GM21526 (cell line): ENCODE measurements at regions not wholly inside any gene's neighbourhood (a gene's known extent, or its start where the extent isn't known, plus 50 kb on each side); places are given as distances from the start of the nearest gene placed in this dataset.
"Not testable (repeated sequence)": the region's sequence is repeated elsewhere in the genome, so short reads cannot be mapped to it uniquely, and the experiment has no call there.

ENCODE experiments used
- ATAC-seq: cut with Tn5 transposase; IDR thresholded peaks from one replicate; pipeline ENCODE4 v1.9.1; 2021; ENCODE audit warnings: moderate library complexity; ENCODE audit not compliant: unreplicated experiment, low FRiP score

DNA sequence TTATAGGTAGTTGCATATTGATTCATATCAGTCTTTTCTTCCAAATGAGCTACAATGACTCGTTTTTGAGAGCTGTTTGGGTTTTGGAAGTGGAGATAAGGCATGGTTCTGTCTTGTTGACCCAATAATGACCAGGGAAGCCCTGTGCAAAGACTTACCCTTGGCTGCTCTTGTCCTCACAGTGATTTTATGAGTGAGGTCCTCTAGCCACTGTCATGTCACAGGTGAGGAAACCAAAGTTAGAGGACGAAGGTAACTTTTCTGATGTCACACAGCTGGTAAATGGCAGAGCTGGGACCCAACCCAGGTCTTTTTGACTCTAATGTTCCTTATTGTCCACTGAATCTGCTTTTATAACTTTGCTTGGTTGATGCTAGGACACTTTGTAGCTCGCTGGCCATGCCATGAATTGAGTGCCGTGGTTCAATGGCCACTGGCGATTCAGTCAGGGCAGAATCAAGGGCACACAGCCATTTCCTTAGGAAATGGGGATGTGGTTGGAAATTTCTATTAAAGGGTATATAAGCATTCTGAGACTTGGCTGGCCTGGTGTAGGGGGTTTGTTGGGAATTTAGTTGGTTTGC lies 249.1 kb downstream of the GOLGA6L6 start:
- ATAC-seq = not testable (repeated sequence)

DNA sequence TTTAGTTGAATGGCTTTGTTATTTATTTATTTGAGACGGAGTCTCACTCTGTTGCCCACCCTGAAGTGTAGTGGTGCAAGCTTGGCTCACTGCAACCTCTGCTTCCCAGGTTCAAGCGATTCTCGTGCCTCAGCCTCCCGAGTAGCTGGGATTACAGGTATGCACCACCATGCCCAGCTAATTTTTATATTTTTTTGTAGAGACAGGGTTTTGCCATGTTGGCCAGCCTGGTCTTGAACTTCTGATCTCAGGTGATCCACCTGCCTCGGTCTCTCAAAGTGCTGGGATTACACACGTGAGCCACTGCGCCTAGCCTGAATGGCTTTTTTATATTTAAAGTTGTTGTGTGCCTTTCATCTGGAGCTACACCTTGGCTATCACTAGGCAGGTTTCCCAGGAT lies 250.0 kb downstream of the GOLGA6L6 start:
- not testable (repeated sequence) for ATAC-seq

DNA sequence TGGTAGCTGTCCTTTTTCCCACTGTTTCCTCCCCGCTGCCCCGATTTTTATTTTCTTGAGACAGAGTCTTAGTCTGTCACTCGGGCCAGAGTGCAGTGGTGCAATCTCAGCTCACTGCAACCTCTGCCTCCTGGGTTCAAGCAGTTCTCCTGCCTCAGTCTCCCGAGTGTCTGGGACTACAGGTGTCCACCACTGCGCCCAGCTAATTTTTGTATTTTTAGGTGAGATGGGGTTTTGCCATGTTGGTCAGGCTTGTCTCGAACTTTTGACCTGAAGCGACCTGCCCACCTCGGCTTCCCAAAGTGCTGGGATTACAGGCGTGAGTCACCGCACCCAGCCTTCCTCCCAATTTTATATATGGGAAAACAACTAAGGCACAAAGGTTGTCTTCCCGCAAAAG lies 251.0 kb downstream of the GOLGA6L6 start:
- not testable (repeated sequence) for ATAC-seq

DNA sequence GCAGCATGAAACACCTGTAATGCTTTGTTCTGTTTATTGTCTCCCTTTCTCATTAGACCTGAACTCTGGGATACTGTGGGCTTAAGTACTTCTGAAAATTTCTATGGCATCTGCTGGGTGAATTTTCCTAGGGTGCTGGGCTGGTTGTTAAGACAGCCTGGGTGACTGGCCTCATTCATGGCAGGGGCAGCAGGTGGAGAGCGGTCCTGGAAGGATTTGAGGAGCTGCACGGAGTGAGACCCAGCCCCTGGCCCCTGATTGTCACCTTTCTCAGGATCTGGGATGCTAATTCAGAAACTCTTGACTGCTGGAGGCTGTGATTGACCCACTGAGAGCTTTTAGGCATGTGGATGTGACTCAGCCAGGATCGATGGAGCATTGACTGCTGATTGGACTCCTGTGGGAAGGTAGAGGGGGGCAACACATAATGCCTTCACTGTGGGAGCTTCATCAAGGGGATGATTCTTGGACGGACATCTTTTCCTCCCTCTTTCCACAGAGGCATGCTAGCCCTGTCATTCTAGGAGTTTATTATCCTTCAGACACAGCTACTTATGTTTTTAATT lies 252.0 kb downstream of the GOLGA6L6 start:
- ATAC-seq = not testable (repeated sequence)

DNA sequence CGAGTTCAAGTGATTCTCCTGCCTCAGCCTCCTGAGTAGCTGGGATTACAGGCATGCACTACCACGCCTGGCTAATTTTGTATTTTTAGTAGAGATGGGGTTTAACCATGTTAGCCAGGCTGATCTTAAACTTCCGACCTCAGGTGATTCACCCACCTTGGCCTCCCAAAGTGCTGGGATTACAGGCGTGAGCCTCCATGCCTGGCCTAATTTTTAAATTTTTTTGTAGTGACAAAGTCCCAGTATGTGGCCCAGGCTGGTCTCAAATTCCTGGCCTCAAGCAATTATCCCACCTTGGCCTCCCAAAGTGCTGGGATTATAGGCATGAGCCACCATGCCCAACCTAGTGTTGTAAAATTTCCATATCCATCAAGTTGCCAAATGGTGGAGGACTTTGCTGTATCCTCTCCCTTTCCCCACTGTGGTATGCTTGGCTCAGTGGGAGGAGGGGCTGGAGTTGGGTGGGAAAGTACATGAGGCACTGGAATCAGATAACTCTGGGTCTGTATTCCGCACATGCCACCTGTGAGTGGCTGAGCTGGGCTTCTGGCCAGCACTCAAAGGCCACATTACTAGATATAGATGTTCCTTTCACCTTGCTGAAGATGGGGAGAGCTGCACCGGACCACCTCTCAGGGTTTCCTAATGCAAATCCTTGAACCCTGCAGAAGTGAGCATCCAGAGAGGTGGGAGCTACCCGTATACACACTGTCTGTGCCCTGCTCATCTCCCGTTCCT lies 252.6 kb downstream of the GOLGA6L6 start:
- ATAC-seq = not testable (repeated sequence)

DNA sequence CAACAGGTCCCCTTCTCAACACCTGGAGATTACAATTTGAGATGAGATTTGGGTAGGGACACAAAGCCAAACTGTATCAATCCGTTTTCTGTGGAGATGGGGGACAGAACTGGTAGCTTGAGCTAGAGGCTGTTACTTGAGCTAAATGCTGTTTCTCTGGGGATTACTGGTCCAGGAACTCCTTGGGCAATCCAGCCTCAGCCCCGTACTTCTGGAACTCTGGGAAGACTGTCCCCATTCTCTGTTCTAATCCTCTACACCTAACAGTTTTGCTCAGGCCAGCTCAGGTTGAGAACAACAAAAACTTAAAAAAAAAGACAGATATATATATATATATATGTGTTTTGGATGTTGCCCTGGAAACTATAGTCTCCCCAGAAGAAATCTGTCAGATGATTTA lies 255.0 kb downstream of the GOLGA6L6 start:
- not testable (repeated sequence) for ATAC-seq

DNA sequence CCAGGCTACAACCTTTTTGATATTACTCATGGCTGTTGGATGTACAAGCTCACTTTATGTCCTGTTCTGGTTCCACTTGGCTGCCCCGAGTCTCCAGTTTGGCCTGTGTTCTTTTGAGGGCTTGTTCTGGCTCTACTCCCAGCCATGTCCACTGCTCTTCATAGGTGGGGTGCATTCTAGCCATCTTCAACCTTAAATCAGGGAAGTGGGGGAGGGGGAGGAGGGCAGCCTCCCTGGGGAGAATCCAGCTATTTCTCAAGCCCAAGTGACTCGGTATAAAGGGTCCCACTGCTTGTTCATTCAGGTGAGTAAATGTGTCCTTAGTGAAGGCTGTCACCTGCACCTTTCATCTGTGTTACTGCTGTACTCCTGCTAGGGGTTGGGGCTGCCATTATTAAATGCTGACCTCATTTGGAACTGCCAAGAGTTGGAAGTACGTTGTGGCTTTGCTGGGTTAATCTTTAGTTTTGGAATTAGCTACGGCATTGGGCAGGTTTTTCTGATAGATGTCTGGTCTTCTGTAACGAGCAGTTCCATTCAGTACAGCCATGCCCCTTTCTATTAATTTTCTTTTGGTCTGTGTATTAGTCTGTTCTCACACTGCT lies 255.8 kb downstream of the GOLGA6L6 start:
- not testable (repeated sequence) for ATAC-seq

DNA sequence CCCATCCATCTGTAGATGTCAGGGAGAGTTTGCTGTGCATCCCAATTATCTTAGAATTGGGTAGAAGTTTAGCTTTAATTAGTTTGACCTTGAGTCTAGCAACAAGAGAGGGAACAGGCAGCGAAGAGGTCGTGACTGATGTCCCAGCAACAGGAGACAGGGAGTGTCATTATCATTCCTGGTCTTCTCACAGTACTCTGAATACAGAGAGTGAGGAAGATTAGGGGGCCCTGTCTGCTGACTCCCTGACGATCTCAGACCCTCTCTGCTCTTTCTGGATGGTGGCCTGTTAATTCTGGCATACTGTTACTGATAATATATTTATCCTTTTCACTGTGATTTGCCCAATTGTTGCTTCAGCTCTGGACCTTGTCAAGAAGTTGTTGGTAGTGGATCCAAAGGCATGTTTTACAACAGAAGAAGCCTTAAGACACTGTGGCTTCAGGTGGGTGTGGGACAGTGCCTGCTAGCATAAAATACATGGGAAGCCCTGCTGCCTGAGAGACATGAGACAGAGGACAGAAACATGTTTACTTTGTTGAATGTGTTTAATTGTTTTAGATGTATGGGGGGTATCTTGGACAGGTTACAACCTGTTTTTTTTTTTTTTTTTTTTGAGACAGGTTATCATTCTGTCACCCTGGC lies 256.6 kb downstream of the GOLGA6L6 start:
- ATAC-seq = not testable (repeated sequence)

DNA sequence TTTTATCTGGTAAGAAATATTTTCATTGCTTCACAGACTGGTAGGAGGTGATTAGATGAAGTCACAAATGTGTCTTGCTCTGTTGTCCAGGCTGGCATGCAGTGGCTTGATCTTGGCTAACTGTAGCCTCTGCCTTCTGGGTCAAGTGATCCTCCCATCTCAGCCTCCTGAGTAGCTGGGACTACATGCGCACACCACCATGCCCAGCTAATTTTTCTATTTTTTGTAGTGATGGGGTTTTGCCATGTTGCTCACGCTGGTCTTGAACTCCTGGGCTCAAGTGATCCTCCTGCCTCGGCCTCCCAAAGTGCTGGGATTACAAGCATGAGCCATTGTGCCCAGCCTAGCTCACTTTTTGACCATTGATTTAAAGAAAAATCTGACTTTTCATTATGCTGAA lies 257.9 kb downstream of the GOLGA6L6 start:
- ATAC-seq = not testable (repeated sequence)

DNA sequence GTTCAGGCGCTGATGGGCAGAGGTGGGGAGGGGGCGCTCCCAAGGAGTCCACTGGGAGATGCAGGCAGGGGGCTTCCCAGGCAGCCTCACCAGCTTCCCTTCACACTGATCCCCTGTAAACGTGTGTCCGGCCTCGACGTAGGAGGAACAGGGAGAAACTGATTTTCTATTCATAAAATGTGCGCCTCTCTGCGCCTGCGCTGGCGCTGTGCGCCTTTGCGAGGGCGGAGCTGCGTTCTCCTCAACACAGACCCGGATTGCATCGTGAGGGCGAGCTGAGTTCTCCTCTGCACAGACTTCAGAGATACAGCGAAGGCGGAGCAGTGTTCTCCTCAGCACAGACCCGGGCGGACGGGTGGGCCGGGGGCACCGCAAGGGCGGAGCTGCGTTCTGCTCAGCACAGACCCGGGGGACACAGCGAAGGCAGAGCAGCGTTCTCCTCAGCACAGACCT lies 259.1 kb downstream of the GOLGA6L6 start:
- ATAC-seq = not testable (repeated sequence)

DNA sequence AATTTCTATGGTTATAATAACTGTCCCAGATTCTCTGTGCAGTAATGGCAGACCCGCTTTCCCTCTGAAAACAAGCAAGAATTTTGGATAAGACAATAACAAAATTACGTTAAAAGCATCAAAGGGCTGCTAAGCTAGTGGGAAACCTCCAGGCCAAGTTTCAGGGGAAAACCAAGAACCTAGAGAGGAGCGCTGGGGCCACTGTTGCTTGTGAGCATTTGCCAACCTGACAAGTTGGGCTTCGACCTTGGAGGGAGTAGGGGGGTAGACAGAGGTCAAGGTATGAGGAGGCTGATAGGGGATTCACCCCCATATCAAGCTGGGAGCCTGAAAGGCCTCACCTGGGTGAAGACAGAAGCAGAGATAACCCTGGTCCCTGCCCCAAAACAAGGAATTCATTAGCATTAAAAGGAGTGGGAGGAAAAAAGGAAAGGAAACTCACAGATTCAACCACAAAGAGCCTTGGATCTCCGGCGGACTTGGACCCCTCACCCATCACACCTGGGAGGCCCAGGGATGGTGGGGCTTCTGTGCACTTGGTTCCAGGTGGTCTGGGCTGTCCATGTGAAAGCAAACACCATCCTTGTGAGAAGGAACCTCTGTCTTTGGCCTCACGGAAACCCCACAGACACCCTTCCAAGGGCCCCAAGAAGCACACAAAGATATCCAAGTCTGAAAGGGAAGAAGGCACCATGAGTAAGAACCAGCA lies 259.9 kb downstream of the GOLGA6L6 start:
- not testable (repeated sequence) for ATAC-seq

DNA sequence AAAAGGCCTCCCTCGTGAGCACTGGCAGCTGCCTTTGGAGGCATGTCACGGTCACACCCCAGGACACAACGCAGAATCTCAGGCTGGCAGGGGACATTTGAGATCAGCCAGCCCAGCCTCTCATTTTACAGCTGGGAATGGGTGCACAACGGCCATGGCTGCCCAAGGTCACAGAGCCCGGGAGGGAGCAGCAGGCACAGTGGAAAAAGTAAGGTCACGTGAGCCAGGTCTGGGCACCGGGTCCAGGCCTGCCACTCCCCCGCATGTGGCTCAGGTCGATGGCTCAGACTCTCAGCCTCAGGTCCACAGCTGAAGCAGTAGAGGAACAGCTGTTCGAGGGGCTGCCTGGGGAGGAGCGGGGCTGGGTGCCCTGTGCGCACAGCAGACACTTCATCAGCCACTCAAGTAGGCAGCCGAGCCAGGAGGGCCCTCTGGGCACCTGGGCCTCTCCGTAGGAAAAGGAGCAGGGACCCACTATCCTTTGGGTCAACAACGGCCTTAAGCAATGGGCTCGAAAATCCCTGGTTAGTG lies 260.6 kb downstream of the GOLGA6L6 start:
- ATAC-seq = no peak

DNA sequence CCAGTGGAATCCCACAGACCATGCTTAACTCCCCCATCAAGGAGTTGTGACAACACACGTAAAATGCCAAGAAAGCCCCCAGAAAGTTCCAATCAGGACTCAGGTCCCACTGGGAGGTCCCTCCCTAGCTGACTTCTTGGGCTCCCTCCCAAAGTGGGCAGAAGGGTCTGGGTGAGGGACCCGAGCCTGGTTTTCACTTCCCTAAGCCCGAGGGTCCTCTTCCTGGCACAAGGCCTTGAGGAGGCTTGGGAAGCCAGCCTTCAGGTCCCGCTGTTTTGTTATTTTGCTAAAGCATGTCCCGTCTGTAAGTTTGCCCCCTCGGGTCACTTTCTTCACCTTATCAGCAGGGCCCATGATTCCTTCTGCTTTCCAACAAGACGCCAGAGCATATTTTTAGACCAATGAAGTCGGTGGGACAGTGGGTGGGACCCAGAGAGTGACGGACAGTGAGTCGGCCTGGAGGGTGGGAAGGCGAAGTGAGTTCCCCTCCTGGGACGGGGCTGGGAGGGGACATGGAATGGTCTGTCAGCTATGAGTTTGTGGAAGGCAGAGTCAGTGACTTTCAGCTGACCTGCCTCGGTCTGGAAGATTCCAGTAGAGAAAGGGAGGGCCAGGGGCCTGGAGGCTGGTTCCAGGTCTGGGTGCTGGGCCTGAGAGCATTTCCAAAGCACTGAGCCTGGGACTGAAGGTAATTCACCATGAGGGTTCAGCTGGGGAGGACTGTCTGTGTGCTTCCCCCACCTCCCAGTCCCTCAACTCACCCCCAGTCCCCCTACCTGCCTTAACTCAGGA lies 261.3 kb downstream of the GOLGA6L6 start:
- ATAC-seq = not testable (repeated sequence)

DNA sequence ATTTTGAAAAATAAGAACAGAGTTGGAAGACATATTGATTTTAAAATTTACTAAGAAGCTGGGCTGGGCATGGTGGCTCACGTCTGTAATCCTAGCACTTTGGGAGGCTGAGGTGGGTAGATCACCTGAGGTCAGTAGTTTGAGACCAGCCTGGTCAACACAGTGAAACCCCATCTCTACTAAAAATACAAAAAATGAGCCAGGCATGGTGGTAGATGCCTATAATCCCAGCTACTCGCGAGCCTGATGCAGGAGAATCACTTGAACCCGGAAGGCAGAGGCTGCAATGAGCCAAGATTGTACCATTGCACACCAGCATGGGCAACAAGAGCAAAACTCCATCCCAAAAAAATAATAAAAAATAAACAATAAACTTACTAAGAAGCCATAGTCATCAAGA lies 262.5 kb downstream of the GOLGA6L6 start:
- ATAC-seq = not testable (repeated sequence)

DNA sequence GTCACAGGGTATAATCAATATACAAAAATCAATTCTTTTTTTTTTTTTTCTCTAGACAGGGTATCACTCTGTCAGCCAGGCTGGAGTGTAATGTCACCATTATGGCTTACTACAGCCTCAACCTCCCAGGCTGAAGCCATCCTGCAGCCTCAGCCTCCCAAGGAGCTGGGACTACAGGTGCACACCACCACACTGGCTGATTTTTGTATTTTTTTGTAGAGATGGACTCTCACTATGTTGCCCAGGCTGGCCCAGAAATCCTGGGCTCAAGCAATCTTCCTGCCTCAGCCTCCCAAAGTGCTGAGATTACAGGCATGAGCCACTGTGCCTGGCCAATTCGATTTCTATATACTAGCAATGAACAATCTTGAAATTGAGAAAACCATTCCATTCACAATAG lies 263.2 kb downstream of the GOLGA6L6 start:
- ATAC-seq = not testable (repeated sequence)

DNA sequence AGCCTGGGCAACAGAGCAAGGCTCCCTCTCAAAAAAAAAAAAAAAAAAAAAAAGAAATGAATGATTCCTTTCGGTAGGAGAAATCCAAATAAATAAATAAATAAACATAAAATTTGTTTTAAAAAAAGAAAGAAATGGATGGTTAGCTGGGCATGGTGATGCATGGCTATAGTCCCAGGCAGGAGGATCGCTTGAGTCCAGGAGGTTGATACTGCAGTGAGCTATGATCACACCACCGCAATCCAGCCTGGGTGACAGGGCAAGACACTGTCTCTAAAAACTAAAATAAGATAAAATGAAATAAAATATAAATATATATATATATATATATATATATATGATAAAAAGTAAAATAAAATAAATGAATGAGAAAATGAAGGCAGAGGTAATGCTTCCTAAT lies 264.1 kb downstream of the GOLGA6L6 start:
- ATAC-seq = not testable (repeated sequence)

DNA sequence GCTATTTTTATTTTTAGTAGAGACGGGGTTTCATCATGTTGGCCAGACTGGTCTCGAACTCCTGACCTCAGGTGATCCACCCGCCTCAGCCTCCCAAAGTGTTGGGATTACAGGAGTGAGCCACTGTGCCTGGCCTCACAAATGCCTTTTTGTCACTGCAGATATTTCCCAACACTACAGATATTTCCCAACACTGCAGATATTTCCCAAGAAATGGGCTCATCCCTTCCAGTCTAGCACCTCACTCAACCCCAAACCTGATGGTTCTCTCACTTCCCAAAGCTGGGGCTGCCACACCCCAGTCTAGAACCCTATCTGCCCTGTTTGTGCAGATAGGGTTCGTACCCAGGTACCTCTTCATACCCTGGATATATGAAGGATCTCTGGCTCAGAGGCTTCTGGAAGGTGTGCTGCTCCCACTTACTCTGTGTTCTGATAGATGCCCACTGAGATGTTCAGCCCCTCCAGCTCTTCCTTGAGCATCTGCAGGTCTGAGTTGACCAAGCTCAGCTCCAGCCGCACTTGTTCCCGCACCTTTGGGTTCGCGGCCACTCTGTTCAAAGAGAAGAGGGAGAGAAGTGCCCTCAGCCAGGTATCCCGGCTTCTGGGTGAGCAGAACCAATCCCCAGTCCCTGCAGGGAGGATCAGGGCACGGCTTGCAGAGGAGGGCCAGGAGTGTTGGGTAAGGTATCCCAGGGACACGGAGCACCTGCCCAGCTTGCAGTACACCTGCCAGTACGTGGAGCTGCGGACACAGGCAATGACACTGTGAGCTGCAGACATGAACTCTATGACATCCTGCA lies 265.1 kb downstream of the GOLGA6L6 start:
- not testable (repeated sequence) for ATAC-seq

DNA sequence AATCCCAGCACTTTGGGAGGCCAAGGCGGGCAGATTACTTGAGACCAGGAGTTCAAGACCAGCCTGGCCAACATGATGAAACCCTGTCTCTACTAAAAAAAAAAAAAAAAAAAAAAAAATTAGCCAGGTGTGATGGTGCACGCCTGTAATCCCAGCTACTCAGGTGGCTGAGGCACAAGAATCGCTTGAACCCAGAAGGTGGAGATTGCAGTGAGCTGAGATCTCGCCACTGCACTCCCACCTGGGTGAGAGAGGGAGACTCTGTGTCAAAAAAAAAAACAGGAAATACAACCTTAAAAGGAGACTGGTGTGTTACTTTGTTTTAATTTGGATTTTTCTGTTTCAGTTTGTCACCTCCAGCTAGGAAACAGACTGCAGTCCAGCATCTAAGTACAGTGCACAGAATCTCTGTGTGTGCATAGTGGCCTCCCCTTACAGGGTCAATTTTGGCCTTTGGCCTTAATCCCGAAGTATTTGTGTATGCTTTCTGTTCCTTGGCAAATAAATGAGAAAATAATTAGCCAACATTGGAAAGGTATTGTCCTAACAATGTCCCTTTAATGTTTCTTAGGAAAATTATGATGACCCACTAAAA lies 266.1 kb downstream of the GOLGA6L6 start:
- ATAC-seq = not testable (repeated sequence)
